22Rv1 (cell line): ENCODE measurements at regions not wholly inside any gene's neighbourhood (a gene's known extent, or its start where the extent isn't known, plus 50 kb on each side); places are given as distances from the start of the nearest gene placed in this dataset.

Experiments
- ZFX ChIP-seq: fragments of 450-650 bp; IDR thresholded peaks from 2 replicates; pipeline ENCODE4 v1.6.1; 2017; ENCODE audit warnings: antibody characterized with exemption, borderline replicate concordance
- TF ChIP-seq, protein P1 (sequence below): fragments of 450-650 bp; IDR thresholded peaks from 2 replicates; pipeline ENCODE4 v1.5.1; 2017; ENCODE audit warnings: mild to moderate bottlenecking

DNA sequence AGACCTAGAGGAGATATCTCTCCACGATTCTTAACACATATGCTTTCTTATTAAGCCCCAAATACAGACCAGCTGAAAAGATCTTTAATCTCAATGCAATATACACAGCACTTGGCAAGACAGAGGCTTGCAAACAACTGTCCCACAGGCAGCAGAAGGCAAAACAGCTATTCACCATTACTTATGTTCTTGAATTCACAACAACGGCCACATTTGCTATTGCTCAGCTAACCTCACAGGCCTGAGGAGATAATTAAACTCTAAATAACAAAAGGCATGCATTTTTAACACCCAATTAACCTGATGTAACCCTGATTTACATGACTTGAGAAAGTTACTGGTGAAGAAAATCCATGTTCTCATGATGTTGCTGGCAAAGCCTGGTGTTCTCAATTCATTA lies 216.4 kb downstream of the CRPPA start:
- TF ChIP-seq, protein P1, sequence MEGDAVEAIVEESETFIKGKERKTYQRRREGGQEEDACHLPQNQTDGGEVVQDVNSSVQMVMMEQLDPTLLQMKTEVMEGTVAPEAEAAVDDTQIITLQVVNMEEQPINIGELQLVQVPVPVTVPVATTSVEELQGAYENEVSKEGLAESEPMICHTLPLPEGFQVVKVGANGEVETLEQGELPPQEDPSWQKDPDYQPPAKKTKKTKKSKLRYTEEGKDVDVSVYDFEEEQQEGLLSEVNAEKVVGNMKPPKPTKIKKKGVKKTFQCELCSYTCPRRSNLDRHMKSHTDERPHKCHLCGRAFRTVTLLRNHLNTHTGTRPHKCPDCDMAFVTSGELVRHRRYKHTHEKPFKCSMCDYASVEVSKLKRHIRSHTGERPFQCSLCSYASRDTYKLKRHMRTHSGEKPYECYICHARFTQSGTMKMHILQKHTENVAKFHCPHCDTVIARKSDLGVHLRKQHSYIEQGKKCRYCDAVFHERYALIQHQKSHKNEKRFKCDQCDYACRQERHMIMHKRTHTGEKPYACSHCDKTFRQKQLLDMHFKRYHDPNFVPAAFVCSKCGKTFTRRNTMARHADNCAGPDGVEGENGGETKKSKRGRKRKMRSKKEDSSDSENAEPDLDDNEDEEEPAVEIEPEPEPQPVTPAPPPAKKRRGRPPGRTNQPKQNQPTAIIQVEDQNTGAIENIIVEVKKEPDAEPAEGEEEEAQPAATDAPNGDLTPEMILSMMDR = no peak
- TF ChIP-seq ZFX = no peak
